ENCODE measurements at regions not wholly inside any gene's neighbourhood (a gene's known extent, or its start where the extent isn't known, plus 50 kb on each side); places are given as distances from the start of the nearest gene placed in this dataset.

GRCh38 chr11:107116358-107116757, 98.1 kb upstream of the GUCY1A2 start:
- DNase-seq (no peak), ATAC-seq (no peak)
- WGBS (ENCODE audit: insufficient coverage, low coverage, low lambda C conversion rate, missing lambda C conversion rate): 65% methylated on average over 2 of the region's 2 CpGs

GRCh38 chr11:107102692-107103477, 84.6 kb upstream of the GUCY1A2 start:
- 81% methylated on average over 4 of the region's 9 CpGs for WGBS (ENCODE audit: insufficient coverage, low coverage, low lambda C conversion rate, missing lambda C conversion rate)
- H3K36me3 ChIP-seq: no peaks in the 10 kb centered on the region
- H3K27me3 ChIP-seq: no peaks in the 10 kb centered on the region
- no peak for TF ChIP-seq CTCF (IDR thresholded peaks at IDR 0.05)
- no peak for TF ChIP-seq POLR2A (IDR thresholded peaks at IDR 0.05)
- DNase-seq (peak in 1 of 3 donors; percentile 51), ATAC-seq (peak in 1 of 4 donors; percentile 50)
- intact Hi-C loops (cut with DNase I): no loop called here
- H3K27ac ChIP-seq: no peak overlapping the region
- no peak overlapping the region for H3K4me3 ChIP-seq
- H3K9me3 ChIP-seq: peaks cover 0 to 3% (median 0%) of the 10 kb centered on the region in 4 donors
- H3K4me1 ChIP-seq: no peaks in the 10 kb centered on the region

More at GRCh38 chr11:107116358-107116757, 98.1 kb upstream of the GUCY1A2 start:
- Histone ChIP-seq H3K4me1 (no peaks in the 10 kb centered on the region), H3K4me3 (no peak overlapping the region), H3K9me3 (no peaks in the 10 kb centered on the region), H3K36me3 (no peaks in the 10 kb centered on the region), H3K27me3 (no peaks in the 10 kb centered on the region), H3K27ac (no peak overlapping the region)
- intact Hi-C loops (cut with DNase I): no loop called here
- no peak for TF ChIP-seq POLR2A (IDR thresholded peaks at IDR 0.05)
- TF ChIP-seq CTCF (IDR thresholded peaks at IDR 0.05): no peak

- TF ChIP-seq CTCF (IDR thresholded peaks at IDR 0.05) (no peak), POLR2A (IDR thresholded peaks at IDR 0.05) (no peak)
- 80% methylated on average over 1 of the region's 3 CpGs for WGBS (ENCODE audit: insufficient coverage, low coverage, low lambda C conversion rate, missing lambda C conversion rate)
Measured at GRCh38 chr11:107092667-107093066, 74.4 kb upstream of the GUCY1A2 start.

GRCh38 chr11:107078375-107078774, 60.1 kb upstream of the GUCY1A2 start:
- intact Hi-C loops (cut with DNase I): no loop called here
- TF ChIP-seq CTCF (IDR thresholded peaks at IDR 0.05) (no peak), POLR2A (IDR thresholded peaks at IDR 0.05) (no peak)
- no peaks in the 10 kb centered on the region for H3K9me3 ChIP-seq
- no peak overlapping the region for H3K4me3 ChIP-seq
- H3K27ac ChIP-seq: no peak overlapping the region
- ATAC-seq (peak in 3 of 4 donors; percentile 32 to 55 (median 48)), DNase-seq (no peak)
- no peaks in the 10 kb centered on the region for H3K36me3 ChIP-seq
- no peaks in the 10 kb centered on the region for H3K27me3 ChIP-seq
- no peaks in the 10 kb centered on the region for H3K4me1 ChIP-seq
- WGBS (ENCODE audit: insufficient coverage, low coverage, low lambda C conversion rate, missing lambda C conversion rate): 29% methylated on average over 2 of the region's 2 CpGs

More at GRCh38 chr11:107092667-107093066, 74.4 kb upstream of the GUCY1A2 start:
- ATAC-seq (no peak), DNase-seq (no peak)
- no peak overlapping the region for H3K4me3 ChIP-seq
- H3K27ac ChIP-seq: no peak overlapping the region
- H3K27me3 ChIP-seq: no peaks in the 10 kb centered on the region
- intact Hi-C loops (cut with DNase I): no loop called here
- H3K9me3 ChIP-seq: peaks cover 0 to 3% (median 0%) of the 10 kb centered on the region in 4 donors
- no peaks in the 10 kb centered on the region for H3K4me1 ChIP-seq
- H3K36me3 ChIP-seq: no peaks in the 10 kb centered on the region
